Smooth muscle cell (in vitro differentiated cells): ENCODE measurements at regions not wholly inside any gene's neighbourhood (a gene's known extent, or its start where the extent isn't known, plus 50 kb on each side); places are given as distances from the start of the nearest gene placed in this dataset.

Experiments
- DNase-seq: peaks from one replicate; lab custom pipeline; 2025; ENCODE audit not compliant: unreplicated experiment; lab: John Stamatoyannopoulos, UW
- H2AFZ ChIP-seq: fragments of 200-600 bp; sonication (generic); 2 replicates; pipeline ENCODE4 v1.6.0; 2016; ENCODE audit warnings: antibody characterized with exemption, low read depth, mild to moderate bottlenecking
- H3F3A ChIP-seq: fragments of 200-600 bp; sonication (generic); 2 replicates; pipeline ENCODE4 v1.6.0; 2017; ENCODE audit warnings: antibody characterized with exemption, low read depth
- H3K27ac ChIP-seq: fragments of 200-600 bp; sonication (generic); 2 replicates; pipeline ENCODE4 v1.5.1; 2016; ENCODE audit warnings: low read depth, mild to moderate bottlenecking
- H3K27me3 ChIP-seq: fragments of 200-600 bp; sonication (generic); 2 replicates; pipeline ENCODE4 v1.6.1; 2016; ENCODE audit warnings: low read depth, mild to moderate bottlenecking
- H3K36me3 ChIP-seq: fragments of 200-600 bp; sonication (generic); 2 replicates; pipeline ENCODE4 v1.5.1; 2016; ENCODE audit warnings: low read depth
- H3K4me1 ChIP-seq: fragments of 200-600 bp; sonication (generic); 2 replicates; pipeline ENCODE4 v1.5.1; 2016; ENCODE audit warnings: low read depth
- H3K4me2 ChIP-seq: fragments of 200-600 bp; sonication (generic); 2 replicates; pipeline ENCODE4 v1.6.0; 2016; ENCODE audit warnings: mild to moderate bottlenecking
- H3K4me3 ChIP-seq: fragments of 200-600 bp; sonication (generic); 2 replicates; pipeline ENCODE4 v1.5.1; 2016; ENCODE audit warnings: mild to moderate bottlenecking
- H3K79me2 ChIP-seq: fragments of 200-600 bp; sonication (generic); 2 replicates; pipeline ENCODE4 v1.6.0; 2016; ENCODE audit warnings: low read depth, mild to moderate bottlenecking
- H3K9ac ChIP-seq: fragments of 200-600 bp; sonication (generic); 2 replicates; pipeline ENCODE4 v1.6.0; 2016; ENCODE audit warnings: low read depth
- H3K9me3 ChIP-seq: fragments of 200-600 bp; sonication (generic); replicated peaks from 2 replicates; pipeline ENCODE4 v1.5.1; 2016; ENCODE audit warnings: low read depth
- H4K20me1 ChIP-seq: fragments of 200-600 bp; sonication (generic); 2 replicates; pipeline ENCODE4 v1.6.0; 2016; ENCODE audit warnings: low read depth
- WGBS: methylation state at CpG from one replicate; pipeline ENCODE4 v1.1.7; 2016; ENCODE audit warnings: low lambda C conversion rate; 5-methylcytosine and 5-hydroxymethylcytosine counted together
- TF ChIP-seq, protein P1 (sequence below): fragments of 200-600 bp; sonication (generic); IDR thresholded peaks from 2 replicates; pipeline ENCODE4 v1.5.1; 2017; ENCODE audit warnings: borderline replicate concordance, mild to moderate bottlenecking, antibody characterized with exemption; ENCODE audit not compliant: insufficient read depth, poor library complexity, severe bottlenecking

DNA sequence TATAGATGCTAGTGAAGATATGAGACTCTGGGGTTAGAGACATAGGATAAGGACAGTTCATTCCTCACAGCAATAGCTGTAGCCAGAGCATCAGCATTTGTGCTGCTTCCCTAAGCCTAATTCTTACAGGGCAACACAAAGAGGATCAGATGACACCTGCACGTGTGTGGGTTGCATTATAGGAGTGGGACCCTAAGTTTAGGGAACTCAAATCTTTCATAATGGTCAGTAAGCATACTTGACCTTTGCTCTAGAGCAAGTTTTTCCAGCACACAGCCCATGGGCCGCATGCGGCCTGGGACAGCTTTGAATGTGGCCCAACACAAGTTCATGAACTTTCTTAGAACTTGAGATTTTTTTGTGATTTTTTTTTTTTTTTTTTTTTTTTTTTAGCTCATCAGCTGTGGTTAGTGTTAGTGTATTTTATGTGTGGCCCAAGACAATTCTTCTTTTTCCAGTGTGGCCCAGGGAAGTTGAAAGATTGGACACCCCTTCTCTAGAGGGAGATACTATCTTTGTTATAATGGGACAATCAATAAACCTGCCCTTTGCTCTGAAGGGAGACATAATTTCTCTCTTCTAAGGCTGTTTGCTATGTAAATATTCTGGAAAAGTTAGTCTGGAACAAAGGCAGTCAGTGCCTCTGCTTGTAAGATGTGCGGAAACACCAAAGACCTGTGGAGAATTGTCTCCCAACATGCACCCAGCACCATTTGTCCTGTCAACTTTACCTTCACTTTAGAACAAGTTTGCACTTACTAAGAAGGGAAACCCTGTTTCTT is 650.2 kb downstream of the ZNF674 start:
- Histone ChIP-seq H3K9me3 (no peaks in the 10 kb centered on the region), H3K4me2 (no peak overlapping the region), H3K4me1 (no peaks in the 10 kb centered on the region), H3K27ac (no peak overlapping the region), H3K27me3 (no peaks in the 10 kb centered on the region), H2AFZ (no peak overlapping the region), H3F3A (no peaks in the 10 kb centered on the region), H3K9ac (no peak overlapping the region), H3K4me3 (no peak overlapping the region), H3K79me2 (no peaks in the 10 kb centered on the region), H4K20me1 (no peaks in the 10 kb centered on the region), H3K36me3 (no peaks in the 10 kb centered on the region)
- TF ChIP-seq, protein P1, sequence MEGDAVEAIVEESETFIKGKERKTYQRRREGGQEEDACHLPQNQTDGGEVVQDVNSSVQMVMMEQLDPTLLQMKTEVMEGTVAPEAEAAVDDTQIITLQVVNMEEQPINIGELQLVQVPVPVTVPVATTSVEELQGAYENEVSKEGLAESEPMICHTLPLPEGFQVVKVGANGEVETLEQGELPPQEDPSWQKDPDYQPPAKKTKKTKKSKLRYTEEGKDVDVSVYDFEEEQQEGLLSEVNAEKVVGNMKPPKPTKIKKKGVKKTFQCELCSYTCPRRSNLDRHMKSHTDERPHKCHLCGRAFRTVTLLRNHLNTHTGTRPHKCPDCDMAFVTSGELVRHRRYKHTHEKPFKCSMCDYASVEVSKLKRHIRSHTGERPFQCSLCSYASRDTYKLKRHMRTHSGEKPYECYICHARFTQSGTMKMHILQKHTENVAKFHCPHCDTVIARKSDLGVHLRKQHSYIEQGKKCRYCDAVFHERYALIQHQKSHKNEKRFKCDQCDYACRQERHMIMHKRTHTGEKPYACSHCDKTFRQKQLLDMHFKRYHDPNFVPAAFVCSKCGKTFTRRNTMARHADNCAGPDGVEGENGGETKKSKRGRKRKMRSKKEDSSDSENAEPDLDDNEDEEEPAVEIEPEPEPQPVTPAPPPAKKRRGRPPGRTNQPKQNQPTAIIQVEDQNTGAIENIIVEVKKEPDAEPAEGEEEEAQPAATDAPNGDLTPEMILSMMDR: no peak
- WGBS: 82% methylated on average over 4 of the region's 4 CpGs
- DNase-seq: no peak

DNA sequence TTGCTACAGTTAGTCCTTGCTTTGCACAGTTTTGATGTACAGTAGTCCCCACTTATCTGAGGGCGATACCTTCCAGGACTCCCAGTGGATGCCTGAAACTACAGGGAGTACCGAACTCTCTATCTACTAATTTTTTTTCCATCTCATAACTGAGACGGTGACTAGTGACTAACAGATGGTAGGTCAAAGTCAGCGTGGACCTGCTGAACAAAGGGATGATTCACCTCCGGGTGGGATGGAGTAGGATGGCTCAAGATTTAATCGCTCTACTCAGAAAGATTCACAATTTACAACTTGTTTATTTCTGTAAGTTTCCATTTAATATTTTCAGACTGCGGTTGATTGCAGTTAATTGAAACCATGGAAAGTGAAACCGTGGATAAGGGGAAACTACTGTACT is 655.8 kb downstream of the ZNF674 start:
- no peak for DNase-seq
- TF ChIP-seq, protein P1: no peak

DNA sequence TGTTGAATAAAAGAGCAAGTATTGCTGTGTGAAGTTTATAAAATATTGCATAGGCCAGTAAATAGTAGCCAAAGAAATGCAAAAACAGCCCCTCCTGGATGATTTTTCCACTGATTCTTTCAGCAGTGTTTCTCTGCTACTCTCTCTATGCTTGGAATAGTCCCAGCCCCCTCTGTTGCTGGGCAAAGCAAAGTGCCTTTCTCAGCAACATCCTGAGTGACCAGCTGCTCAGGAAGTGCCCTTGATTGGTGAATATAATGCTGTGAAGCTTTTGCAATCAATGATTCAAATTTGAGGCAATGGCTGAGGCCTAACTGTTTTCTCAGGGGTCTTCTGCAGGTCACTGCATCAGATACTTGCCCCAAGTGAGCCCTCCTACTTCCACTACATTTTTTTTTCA is 656.7 kb downstream of the ZNF674 start:
- TF ChIP-seq, protein P1: no peak
- H3K9me3 ChIP-seq: no peaks in the 10 kb centered on the region
- no peaks in the 10 kb centered on the region for H3K4me1 ChIP-seq
- H3F3A ChIP-seq: no peaks in the 10 kb centered on the region
- no peak overlapping the region for H2AFZ ChIP-seq
- no peaks in the 10 kb centered on the region for H3K79me2 ChIP-seq
- no peak overlapping the region for H3K27ac ChIP-seq
- no peak for DNase-seq
- H3K4me2 ChIP-seq: no peak overlapping the region
- H3K36me3 ChIP-seq: no peaks in the 10 kb centered on the region
- no peaks in the 10 kb centered on the region for H3K27me3 ChIP-seq
- H3K9ac ChIP-seq: no peak overlapping the region
- H4K20me1 ChIP-seq: no peaks in the 10 kb centered on the region
- no peak overlapping the region for H3K4me3 ChIP-seq

More for the DNA sequence above, 655.8 kb downstream of the ZNF674 start:
- no peaks in the 10 kb centered on the region for H3K9me3 ChIP-seq
- WGBS: 64% methylated on average over 8 of the region's 8 CpGs
- H3K36me3 ChIP-seq: no peaks in the 10 kb centered on the region
- no peaks in the 10 kb centered on the region for H3K4me1 ChIP-seq
- no peak overlapping the region for H2AFZ ChIP-seq
- H3K27me3 ChIP-seq: no peaks in the 10 kb centered on the region
- H3K79me2 ChIP-seq: no peaks in the 10 kb centered on the region
- H3K4me3 ChIP-seq: no peak overlapping the region
- H3F3A ChIP-seq: no peaks in the 10 kb centered on the region
- H4K20me1 ChIP-seq: no peaks in the 10 kb centered on the region
- H3K27ac ChIP-seq: no peak overlapping the region
- no peak overlapping the region for H3K9ac ChIP-seq
- no peak overlapping the region for H3K4me2 ChIP-seq

DNA sequence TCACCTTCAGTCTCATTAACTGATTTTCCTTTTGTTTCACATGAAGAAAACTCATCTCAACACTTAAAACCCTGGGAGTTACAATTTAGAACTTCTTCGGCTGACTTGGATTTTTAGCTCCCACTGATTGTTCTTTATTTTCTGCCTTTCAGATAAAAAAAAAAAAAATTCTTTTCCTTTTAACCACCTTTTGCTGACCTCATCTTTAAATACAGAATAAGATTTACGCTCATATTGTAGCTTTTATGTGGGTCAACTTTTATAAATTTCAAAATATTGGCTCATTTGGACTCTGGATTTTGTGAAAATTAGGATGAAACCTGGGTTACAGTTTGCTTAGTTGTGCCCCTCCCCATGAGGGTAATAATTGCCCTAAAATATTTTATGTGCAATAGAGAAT is 659.3 kb downstream of the ZNF674 start:
- no peak overlapping the region for H3K4me3 ChIP-seq
- no peaks in the 10 kb centered on the region for H3F3A ChIP-seq
- no peak overlapping the region for H2AFZ ChIP-seq
- no peak overlapping the region for H3K9ac ChIP-seq
- H3K4me1 ChIP-seq: no peaks in the 10 kb centered on the region
- no peaks in the 10 kb centered on the region for H3K27me3 ChIP-seq
- WGBS: 85% methylated on average over 2 of the region's 2 CpGs
- H4K20me1 ChIP-seq: no peaks in the 10 kb centered on the region
- TF ChIP-seq, protein P1: no peak
- H3K4me2 ChIP-seq: no peak overlapping the region
- no peak overlapping the region for H3K27ac ChIP-seq
- no peaks in the 10 kb centered on the region for H3K36me3 ChIP-seq
- no peaks in the 10 kb centered on the region for H3K79me2 ChIP-seq
- H3K9me3 ChIP-seq: no peaks in the 10 kb centered on the region
- DNase-seq: no peak
